Neutrophil (primary cell): ENCODE measurements at regions not wholly inside any gene's neighbourhood (a gene's known extent, or its start where the extent isn't known, plus 50 kb on each side); places are given as distances from the start of the nearest gene placed in this dataset.

Experiments
- H3K27ac ChIP-seq: fragments of 200-600 bp; sonication (generic); 2 replicates; pipeline ENCODE4 v1.5.1; 2016; ENCODE audit warnings: mild to moderate bottlenecking, moderate library complexity
- H3K27me3 ChIP-seq: fragments of 200-600 bp; sonication (generic); 2 replicates; pipeline ENCODE4 v1.6.0; 2016; ENCODE audit warnings: mild to moderate bottlenecking
- H3K36me3 ChIP-seq: fragments of 200-600 bp; sonication (generic); 2 replicates; pipeline ENCODE4 v1.5.1; 2017
- H3K4me1 ChIP-seq, 2 experiments: fragments of 200-600 bp in 1 of 2; sonication (generic) in 1 of 2; 1 replicate in 1 of 2; 2 replicates in 1 of 2; pipeline versions ENCODE4 v1.5.1 to v1.6.1; 2013 to 2016; ENCODE audit warnings: low read depth in 1 of 2, low read length in 1 of 2, mild to moderate bottlenecking in 1 of 2, moderate library complexity in 1 of 2; ENCODE audit not compliant: control insufficient read depth in 1 of 2, insufficient read depth in 1 of 2
- H3K4me3 ChIP-seq, 2 experiments: fragments of 200-600 bp in 1 of 2; sonication (generic) in 1 of 2; 1 replicate in 1 of 2; 2 replicates in 1 of 2; pipeline ENCODE4 v1.5.1; 2013 to 2016; ENCODE audit warnings: low read depth in 1 of 2, low read length in 1 of 2, mild to moderate bottlenecking in 1 of 2, moderate library complexity in 1 of 2
- H3K9me3 ChIP-seq: fragments of 200-600 bp; sonication (generic); 2 replicates; pipeline ENCODE4 v1.5.1; 2016
- TF ChIP-seq, protein P1 (sequence below): fragments of 200-600 bp; sonication (generic); IDR thresholded peaks from 2 replicates; pipeline ENCODE4 v1.5.1; 2016; ENCODE audit warnings: antibody characterized with exemption

- no peaks in the 10 kb centered on the region for H3K27me3 ChIP-seq
- H3K4me3 ChIP-seq: peak overlapping the region; percentile 54 to 67
- H3K36me3 ChIP-seq: no peaks in the 10 kb centered on the region
- H3K4me1 ChIP-seq: peaks cover 0 to 17% of the 10 kb centered on the region in 2 experiments
- TF ChIP-seq, protein P1, sequence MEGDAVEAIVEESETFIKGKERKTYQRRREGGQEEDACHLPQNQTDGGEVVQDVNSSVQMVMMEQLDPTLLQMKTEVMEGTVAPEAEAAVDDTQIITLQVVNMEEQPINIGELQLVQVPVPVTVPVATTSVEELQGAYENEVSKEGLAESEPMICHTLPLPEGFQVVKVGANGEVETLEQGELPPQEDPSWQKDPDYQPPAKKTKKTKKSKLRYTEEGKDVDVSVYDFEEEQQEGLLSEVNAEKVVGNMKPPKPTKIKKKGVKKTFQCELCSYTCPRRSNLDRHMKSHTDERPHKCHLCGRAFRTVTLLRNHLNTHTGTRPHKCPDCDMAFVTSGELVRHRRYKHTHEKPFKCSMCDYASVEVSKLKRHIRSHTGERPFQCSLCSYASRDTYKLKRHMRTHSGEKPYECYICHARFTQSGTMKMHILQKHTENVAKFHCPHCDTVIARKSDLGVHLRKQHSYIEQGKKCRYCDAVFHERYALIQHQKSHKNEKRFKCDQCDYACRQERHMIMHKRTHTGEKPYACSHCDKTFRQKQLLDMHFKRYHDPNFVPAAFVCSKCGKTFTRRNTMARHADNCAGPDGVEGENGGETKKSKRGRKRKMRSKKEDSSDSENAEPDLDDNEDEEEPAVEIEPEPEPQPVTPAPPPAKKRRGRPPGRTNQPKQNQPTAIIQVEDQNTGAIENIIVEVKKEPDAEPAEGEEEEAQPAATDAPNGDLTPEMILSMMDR: no peak
- H3K27ac ChIP-seq: peak overlapping the region; percentile 79
- H3K9me3 ChIP-seq: no peaks in the 10 kb centered on the region
Measured at GRCh38 chrY:7273587-7274203, 362.1 kb upstream of the AMELY start.

DNA sequence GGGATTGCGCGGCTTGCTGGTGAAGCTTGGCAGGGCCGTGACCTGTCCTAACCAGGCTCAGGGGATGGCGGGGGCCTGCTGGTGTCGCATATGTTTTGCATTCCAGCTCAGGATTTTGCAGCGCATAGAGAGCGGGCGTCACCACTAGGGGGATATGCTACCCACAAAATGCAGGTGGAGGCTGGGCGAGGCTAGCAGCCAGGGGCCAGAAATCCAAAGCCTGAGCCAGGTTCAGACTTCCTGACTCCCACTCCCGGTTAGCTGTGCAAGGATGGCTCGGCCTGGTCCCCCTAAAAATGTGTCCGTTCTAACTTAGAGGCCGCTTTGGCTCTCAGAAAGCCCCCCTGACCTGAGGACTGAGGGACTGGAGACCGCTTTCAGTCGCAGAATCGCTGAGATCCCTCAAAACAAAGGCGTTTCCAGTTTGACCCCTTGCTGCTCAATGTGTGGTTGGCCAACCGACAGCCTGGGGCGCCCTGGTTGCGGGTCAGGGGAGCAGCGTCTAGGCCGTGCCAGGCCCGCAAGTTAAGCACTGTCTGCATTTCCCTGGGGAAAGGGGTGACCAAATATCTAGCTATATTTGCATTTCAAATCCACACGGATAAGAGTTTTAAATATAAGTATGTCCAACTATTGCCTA is 361.1 kb upstream of the AMELY start:
- H3K9me3 ChIP-seq: no peaks in the 10 kb centered on the region
- H3K4me3 ChIP-seq: peak overlapping the region; percentile 54 to 67
- TF ChIP-seq, protein P1: peak; percentile 32
- H3K4me1 ChIP-seq: peaks cover 0 to 17% of the 10 kb centered on the region in 2 experiments
- H3K27me3 ChIP-seq: no peaks in the 10 kb centered on the region
- H3K36me3 ChIP-seq: no peaks in the 10 kb centered on the region
- peak overlapping the region; percentile 79 for H3K27ac ChIP-seq

GRCh38 chrY:7263773-7264172 is 352.2 kb upstream of the AMELY start:
- no peak overlapping the region for H3K4me3 ChIP-seq
- no peaks in the 10 kb centered on the region for H3K27me3 ChIP-seq
- peaks cover 0 to 5% of the 10 kb centered on the region in 2 experiments for H3K4me1 ChIP-seq
- H3K9me3 ChIP-seq: no peaks in the 10 kb centered on the region
- no peaks in the 10 kb centered on the region for H3K36me3 ChIP-seq
- TF ChIP-seq, protein P1: no peak
- H3K27ac ChIP-seq: no peak overlapping the region

GRCh38 chrY:7262531-7262930 is 351.0 kb upstream of the AMELY start:
- H3K9me3 ChIP-seq: no peaks in the 10 kb centered on the region

GRCh38 chrY:7261254-7261653 is 349.7 kb upstream of the AMELY start:
- Histone ChIP-seq H3K4me3 (no peak overlapping the region), H3K36me3 (no peaks in the 10 kb centered on the region), H3K27me3 (no peaks in the 10 kb centered on the region), H3K27ac (no peak overlapping the region), H3K4me1 (peaks cover 0 to 5% of the 10 kb centered on the region in 2 experiments), H3K9me3 (no peaks in the 10 kb centered on the region)
- TF ChIP-seq, protein P1: no peak

More at GRCh38 chrY:7262531-7262930, 351.0 kb upstream of the AMELY start:
- H3K4me3 ChIP-seq: no peak overlapping the region
- H3K36me3 ChIP-seq: no peaks in the 10 kb centered on the region
- TF ChIP-seq, protein P1: no peak
- no peak overlapping the region for H3K27ac ChIP-seq
- H3K27me3 ChIP-seq: no peaks in the 10 kb centered on the region
- H3K4me1 ChIP-seq: peaks cover 0 to 5% of the 10 kb centered on the region in 2 experiments
